ENCODE measurements at regions not wholly inside any gene's neighbourhood (a gene's known extent, or its start where the extent isn't known, plus 50 kb on each side); places are given as distances from the start of the nearest gene placed in this dataset.

DNA sequence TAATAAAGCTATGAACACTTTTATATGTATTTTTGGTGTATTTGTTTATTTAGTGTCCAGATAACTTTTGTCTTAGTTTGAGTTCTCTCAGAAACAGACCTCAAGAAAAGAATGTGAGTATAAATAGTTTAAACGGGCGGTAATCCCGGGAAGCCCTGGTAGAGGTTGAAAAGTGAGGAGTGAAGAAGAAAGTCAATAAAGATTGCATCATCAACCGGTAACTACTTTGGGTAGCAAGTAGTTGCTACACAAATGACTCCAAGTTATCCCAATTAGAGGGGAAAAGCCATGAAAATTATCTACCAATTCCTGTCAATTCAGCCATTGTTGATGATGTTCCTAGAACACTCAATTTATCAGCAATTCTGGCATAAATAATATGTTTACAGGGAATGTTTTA, 870.3 kb upstream of the RAG2 start:
- TF ChIP-seq POLR2AphosphoS5 (IDR thresholded peaks at IDR 0.05) (no peak), TAF1 (IDR thresholded peaks at IDR 0.05; ENCODE audit: low read depth) (no peak), SMC3 (conservative IDR thresholded peaks at IDR 0.05; ENCODE audit: poor library complexity) (no peak), EP300 (conservative IDR thresholded peaks at IDR 0.05; ENCODE audit: poor library complexity, severe bottlenecking) (no peak), EZH2 (IDR thresholded peaks at IDR 0.05; ENCODE audit: borderline replicate concordance, insufficient read depth, low read length, poor library complexity, severe bottlenecking) (no peak), RAD21 (conservative IDR thresholded peaks at IDR 0.05) (no peak), MXI1 (conservative IDR thresholded peaks at IDR 0.05; ENCODE audit: poor library complexity, severe bottlenecking) (no peak)
- TF ChIP-seq, protein P1, sequence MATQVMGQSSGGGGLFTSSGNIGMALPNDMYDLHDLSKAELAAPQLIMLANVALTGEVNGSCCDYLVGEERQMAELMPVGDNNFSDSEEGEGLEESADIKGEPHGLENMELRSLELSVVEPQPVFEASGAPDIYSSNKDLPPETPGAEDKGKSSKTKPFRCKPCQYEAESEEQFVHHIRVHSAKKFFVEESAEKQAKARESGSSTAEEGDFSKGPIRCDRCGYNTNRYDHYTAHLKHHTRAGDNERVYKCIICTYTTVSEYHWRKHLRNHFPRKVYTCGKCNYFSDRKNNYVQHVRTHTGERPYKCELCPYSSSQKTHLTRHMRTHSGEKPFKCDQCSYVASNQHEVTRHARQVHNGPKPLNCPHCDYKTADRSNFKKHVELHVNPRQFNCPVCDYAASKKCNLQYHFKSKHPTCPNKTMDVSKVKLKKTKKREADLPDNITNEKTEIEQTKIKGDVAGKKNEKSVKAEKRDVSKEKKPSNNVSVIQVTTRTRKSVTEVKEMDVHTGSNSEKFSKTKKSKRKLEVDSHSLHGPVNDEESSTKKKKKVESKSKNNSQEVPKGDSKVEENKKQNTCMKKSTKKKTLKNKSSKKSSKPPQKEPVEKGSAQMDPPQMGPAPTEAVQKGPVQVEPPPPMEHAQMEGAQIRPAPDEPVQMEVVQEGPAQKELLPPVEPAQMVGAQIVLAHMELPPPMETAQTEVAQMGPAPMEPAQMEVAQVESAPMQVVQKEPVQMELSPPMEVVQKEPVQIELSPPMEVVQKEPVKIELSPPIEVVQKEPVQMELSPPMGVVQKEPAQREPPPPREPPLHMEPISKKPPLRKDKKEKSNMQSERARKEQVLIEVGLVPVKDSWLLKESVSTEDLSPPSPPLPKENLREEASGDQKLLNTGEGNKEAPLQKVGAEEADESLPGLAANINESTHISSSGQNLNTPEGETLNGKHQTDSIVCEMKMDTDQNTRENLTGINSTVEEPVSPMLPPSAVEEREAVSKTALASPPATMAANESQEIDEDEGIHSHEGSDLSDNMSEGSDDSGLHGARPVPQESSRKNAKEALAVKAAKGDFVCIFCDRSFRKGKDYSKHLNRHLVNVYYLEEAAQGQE (IDR thresholded peaks at IDR 0.05; ENCODE audit: borderline replicate concordance), result no peak
- TF ChIP-seq, protein P2, sequence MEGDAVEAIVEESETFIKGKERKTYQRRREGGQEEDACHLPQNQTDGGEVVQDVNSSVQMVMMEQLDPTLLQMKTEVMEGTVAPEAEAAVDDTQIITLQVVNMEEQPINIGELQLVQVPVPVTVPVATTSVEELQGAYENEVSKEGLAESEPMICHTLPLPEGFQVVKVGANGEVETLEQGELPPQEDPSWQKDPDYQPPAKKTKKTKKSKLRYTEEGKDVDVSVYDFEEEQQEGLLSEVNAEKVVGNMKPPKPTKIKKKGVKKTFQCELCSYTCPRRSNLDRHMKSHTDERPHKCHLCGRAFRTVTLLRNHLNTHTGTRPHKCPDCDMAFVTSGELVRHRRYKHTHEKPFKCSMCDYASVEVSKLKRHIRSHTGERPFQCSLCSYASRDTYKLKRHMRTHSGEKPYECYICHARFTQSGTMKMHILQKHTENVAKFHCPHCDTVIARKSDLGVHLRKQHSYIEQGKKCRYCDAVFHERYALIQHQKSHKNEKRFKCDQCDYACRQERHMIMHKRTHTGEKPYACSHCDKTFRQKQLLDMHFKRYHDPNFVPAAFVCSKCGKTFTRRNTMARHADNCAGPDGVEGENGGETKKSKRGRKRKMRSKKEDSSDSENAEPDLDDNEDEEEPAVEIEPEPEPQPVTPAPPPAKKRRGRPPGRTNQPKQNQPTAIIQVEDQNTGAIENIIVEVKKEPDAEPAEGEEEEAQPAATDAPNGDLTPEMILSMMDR (IDR thresholded peaks at IDR 0.05; ENCODE audit: poor library complexity, severe bottlenecking), result no peak
- Histone ChIP-seq H2AFZ (ENCODE audit: low read depth, low read length) (no peak overlapping the region), H3K27ac (ENCODE audit: low read length) (no peak overlapping the region), H3K4me3 (ENCODE audit: low read length) (no peak overlapping the region), H3K27me3 (ENCODE audit: insufficient read depth, low read depth, low read length) (no peaks in the 10 kb centered on the region), H3K9me3 (ENCODE audit: low read length) (no peaks in the 10 kb centered on the region), H3K9ac (ENCODE audit: low read length) (no peak overlapping the region), H3F3A (ENCODE audit: insufficient read depth, low read length, poor library complexity, severe bottlenecking) (no peaks in the 10 kb centered on the region), H3K79me2 (replicated peaks; ENCODE audit: insufficient read depth, low read length) (no peaks in the 10 kb centered on the region), H3K36me3 (ENCODE audit: insufficient read depth, low read length) (no peaks in the 10 kb centered on the region), H4K20me1 (ENCODE audit: insufficient read depth) (no peaks in the 10 kb centered on the region), H3K4me2 (ENCODE audit: low read length) (no peak overlapping the region), H3K9me2 (ENCODE audit: insufficient read depth, low read length) (no peaks in the 10 kb centered on the region)

DNA sequence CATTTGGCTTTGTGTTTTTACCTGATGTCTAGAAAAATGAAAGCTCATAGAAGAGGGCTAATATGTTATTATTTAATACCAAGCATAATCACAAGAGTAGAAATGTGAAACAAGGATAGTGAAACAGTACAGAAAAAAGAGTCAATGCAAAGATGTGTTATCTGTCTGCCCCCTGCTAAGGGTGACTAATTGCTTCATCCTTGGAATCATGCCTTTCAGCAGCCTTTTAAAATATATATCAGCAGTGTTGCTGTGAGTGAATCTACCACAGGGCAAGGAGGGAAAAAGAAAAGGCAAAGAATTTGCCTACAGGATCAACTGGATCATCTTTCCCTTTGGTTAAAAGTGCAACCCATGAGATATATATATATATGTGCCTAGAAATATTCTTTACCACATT, 867.2 kb upstream of the RAG2 start:
- no peaks in the 10 kb centered on the region for H3K27me3 ChIP-seq (ENCODE audit: insufficient read depth, low read depth, low read length)
- H2AFZ ChIP-seq (ENCODE audit: low read depth, low read length), result no peak overlapping the region
- no peaks in the 10 kb centered on the region for H4K20me1 ChIP-seq (ENCODE audit: insufficient read depth)
- H3K27ac ChIP-seq (ENCODE audit: low read length), result no peak overlapping the region
- no peaks in the 10 kb centered on the region for H3K36me3 ChIP-seq (ENCODE audit: insufficient read depth, low read length)
- no peak overlapping the region for H3K4me2 ChIP-seq (ENCODE audit: low read length)
- no peaks in the 10 kb centered on the region for H3K9me2 ChIP-seq (ENCODE audit: insufficient read depth, low read length)
- no peak overlapping the region for H3K9ac ChIP-seq (ENCODE audit: low read length)
- no peaks in the 10 kb centered on the region for H3K9me3 ChIP-seq (ENCODE audit: low read length)
- no peaks in the 10 kb centered on the region for H3F3A ChIP-seq (ENCODE audit: insufficient read depth, low read length, poor library complexity, severe bottlenecking)
- no peaks in the 10 kb centered on the region for H3K79me2 ChIP-seq (replicated peaks; ENCODE audit: insufficient read depth, low read length)
- TF ChIP-seq EZH2 (IDR thresholded peaks at IDR 0.05; ENCODE audit: borderline replicate concordance, insufficient read depth, low read length, poor library complexity, severe bottlenecking), result no peak
- TF ChIP-seq TAF1 (IDR thresholded peaks at IDR 0.05; ENCODE audit: low read depth), result no peak
- TF ChIP-seq RAD21 (conservative IDR thresholded peaks at IDR 0.05), result no peak
- no peak for TF ChIP-seq EP300 (conservative IDR thresholded peaks at IDR 0.05; ENCODE audit: poor library complexity, severe bottlenecking)
- TF ChIP-seq, protein P1 (IDR thresholded peaks at IDR 0.05; ENCODE audit: borderline replicate concordance), result no peak
- H3K4me3 ChIP-seq (ENCODE audit: low read length), result no peak overlapping the region
